ENCODE measurements at regions not wholly inside any gene's neighbourhood (a gene's known extent, or its start where the extent isn't known, plus 50 kb on each side); places are given as distances from the start of the nearest gene placed in this dataset.
"Not testable (repeated sequence)": the region's sequence is repeated elsewhere in the genome, so short reads cannot be mapped to it uniquely, and the experiment has no call there.

- no peak for DNase-seq (ENCODE audit: low spot score)
These were observed 123.5 kb downstream of the MAP3K7 start for GRCh38 chr6:90463359-90463758.

DNA sequence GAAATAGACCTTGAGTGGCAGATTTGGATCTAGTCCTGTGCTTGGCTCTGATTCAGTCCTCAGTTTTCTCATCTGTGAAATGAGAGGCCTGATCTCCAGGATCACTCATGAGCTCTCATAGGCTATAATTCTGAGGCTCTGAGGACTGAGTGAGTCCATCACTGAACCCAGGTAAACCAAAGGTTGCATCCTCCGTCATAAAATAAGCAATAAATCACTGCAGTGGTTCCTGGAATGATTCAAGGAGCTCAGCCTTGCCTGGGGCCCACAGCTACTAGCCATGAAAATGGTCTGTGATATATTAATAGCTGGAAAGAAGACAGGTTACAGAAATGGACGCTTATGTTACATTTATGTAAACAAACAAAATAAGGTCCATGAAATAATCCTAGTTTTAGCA is 124.8 kb downstream of the MAP3K7 start:
- DNase-seq (ENCODE audit: low spot score): no peak

DNA sequence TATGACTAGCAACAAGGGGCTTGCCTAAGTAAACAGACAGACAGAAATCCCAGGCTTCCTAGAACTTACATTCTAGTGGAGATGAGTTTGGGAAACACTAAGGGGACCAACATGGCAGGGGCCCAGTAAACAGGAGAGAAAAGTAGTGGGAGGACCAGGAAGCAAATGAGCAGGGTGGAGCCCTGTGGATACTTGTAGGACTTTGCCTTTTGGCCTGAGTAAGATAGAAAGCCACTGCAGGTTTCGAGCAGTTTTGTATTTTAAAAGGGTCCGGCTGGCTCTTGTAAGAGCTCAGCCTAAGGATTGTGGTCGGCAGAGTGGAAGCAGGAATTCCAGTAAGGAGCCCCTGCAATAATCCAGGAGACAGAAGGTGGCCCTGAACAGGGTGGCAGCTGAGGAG is 125.5 kb downstream of the MAP3K7 start:
- DNase-seq (ENCODE audit: low spot score): no peak

DNA sequence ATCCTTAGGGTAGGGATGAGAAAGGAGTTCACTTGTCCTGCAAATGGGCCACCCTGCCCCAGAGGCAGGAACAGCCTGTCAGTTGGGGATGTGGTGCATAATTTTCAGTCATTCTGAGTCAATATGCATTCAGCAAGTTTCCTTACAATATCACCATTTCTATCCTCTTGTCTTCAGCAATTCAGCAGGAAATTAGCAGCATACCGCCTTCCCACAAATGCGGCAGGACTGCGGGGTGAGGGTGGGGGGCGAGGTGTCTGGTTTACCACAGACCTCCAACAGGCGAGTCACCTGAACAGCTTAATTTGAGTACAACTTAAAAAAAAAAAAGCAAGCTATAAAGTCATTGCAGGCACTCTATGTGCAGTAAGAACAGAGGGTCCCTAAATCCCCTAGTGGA is 126.8 kb downstream of the MAP3K7 start:
- no peak for DNase-seq (ENCODE audit: low spot score)

DNA sequence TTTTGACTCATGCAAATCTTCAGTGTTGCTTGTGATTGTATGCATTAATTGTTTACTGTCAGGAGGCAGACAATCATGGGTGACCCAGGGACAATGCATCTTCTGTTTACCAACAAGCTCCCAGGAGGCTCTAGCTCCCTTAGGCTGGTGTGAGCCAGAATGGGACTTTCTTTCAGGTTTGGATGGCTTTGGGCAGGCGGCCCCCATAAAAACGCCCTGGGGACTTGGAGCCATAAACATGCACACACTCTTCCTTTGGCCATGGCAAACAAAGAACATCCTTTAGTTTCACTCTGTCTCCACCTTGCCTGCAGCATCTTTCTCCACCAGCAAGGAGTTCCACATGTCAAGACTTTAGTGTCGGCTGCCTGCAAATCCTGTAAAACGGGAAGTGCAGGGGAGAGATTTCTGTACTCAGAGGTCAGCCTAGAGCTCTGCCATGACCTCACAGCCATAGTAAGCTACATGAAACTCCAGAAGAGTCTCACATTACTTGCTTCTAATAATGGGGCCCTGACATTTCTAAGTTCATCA is 127.6 kb downstream of the MAP3K7 start:
- DNase-seq (ENCODE audit: low spot score): no peak

- no peak for DNase-seq (ENCODE audit: low spot score)
These were observed 128.3 kb downstream of the MAP3K7 start for GRCh38 chr6:90458353-90459224.

- DNase-seq (ENCODE audit: low spot score): no peak
These were observed 129.0 kb downstream of the MAP3K7 start for GRCh38 chr6:90457867-90458259.

GRCh38 chr6:90456997-90457866 is 129.6 kb downstream of the MAP3K7 start:
- DNase-seq (ENCODE audit: low spot score): not testable (repeated sequence)

GRCh38 chr6:90456001-90456400 is 130.9 kb downstream of the MAP3K7 start:
- DNase-seq (ENCODE audit: low spot score): no peak

DNA sequence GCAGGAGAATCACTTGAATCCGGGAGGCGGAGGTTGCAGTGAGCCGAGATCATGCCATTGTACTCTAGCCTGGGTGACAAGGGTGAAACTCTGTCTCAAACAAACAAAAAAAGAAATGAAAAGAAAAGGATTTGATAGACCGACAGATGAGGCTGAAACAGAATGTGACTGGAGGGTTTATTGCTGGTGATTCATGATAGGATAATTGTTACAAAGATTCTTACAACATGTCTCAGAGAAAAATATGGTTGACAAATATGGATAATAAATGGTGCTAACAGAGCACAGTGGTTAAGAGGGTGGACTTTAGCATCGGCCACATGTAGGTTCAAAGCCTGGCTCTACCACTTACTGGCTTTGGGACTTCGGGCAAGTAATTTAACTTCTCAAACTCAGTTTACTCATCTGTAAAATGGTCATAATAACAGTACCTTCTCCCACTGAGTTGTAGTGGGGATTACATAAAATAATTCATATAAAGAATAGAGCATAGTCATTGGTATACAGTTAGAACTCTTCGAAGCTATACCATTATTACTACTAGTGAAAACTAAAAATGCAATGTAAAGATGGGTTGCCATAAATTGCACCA is 131.9 kb downstream of the MAP3K7 start:
- no peak for DNase-seq (ENCODE audit: low spot score)

GRCh38 chr6:90450268-90450953 is 136.5 kb downstream of the MAP3K7 start:
- no peak for DNase-seq (ENCODE audit: low spot score)

DNA sequence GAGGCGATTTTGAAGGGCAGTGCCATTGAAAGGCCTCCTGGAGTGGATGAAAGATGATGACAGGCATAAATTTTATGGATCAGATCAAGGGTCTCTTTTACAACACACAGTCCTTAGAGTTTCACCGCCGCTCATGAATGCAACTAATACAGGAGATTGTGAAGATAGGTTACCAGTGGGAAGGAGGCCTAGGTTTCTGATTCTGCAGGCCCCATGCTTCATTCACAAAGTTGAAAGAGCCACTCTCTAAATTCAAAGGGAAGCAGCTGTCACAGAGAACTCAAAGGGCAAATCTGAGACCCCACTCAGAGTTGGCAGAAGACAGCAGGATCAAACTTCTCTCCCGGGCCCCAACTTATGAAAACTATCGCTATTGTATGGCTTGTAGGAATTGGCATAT is 137.6 kb downstream of the MAP3K7 start:
- no peak for DNase-seq (ENCODE audit: low spot score)

DNA sequence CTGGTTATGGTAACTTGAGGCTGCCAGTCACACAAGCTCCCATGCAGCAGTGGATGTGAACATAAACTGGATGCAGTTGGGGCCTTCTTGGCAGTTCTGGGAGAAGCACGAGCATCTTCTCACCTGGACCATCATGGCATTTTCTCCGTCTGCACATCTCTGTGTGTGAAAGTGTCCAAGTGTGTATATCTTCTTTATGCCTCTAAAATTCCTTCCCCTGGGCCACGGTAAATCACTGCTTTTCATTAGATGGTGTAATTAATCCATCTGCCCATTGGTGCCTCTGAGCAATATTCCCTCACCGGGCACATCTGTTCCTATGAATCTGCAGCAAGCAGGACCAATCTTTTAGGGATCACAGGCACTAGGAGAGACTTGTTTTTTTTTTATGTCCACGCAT is 138.0 kb downstream of the MAP3K7 start:
- no peak for DNase-seq (ENCODE audit: low spot score)

GRCh38 chr6:90446164-90446563 is 140.7 kb downstream of the MAP3K7 start:
- no peak for DNase-seq (ENCODE audit: low spot score)

GRCh38 chr6:90445533-90446108 is 141.3 kb downstream of the MAP3K7 start:
- no peak for DNase-seq (ENCODE audit: low spot score)

DNA sequence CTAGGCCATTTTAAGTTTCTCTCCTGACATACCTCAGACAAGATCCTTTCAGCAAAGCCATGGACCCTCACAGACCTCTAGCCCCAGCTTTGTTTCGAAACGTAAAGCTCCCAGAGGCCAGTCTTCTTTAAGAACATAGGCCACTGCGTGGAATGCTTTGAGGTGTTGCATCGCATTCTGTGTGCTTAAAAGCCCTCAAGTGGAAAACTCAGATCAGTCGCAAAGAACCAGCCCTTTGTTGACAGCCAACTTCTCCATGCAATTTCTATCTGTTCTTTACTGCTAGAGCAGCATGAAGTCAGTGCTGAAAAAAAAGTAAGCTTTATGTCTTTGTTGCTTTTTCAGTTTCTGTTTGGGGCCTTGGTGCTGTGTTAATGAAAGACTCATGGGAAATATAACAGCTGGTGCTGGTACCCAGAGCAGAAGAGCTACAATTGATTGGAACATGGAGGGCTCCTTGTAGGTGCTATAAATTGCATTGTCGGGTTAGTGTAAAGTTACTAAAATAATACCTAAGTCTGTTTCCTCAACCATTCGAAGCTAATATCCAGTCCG is 142.6 kb downstream of the MAP3K7 start:
- no peak for DNase-seq (ENCODE audit: low spot score)

- DNase-seq (ENCODE audit: low spot score): no peak
These were observed 144.5 kb downstream of the MAP3K7 start for GRCh38 chr6:90442366-90442765.

DNA sequence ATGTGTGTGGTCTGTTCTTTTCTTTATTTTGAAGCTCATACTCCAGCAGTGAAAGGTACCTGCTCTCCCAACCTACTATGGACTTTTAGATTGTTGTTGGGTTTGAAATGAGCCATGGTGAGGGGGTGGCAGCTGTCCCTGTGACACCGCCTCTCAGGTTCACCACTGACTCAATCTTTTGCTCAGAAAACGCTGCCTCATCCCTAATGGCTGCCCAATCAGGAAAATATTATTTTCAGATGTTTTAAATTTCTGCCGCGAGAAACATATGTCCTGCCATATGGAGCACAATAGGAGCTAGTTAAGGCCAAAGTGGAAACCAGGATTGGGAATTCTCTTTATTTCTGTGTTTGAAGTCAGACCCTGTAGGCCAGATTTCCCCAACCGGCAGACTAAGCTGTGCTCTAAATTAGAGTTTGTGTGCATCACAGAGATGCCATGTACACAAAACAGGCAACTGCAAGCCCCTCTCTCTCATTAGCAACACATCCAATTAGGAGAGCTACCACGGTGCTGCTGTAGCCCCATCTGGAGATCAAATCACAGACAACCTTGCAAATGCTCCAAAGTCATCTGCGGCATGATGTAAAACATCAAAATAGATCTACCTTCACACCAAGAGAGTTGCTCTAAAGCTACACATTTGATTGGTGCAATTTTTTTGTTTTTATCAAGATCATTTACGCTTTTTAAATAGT is 144.1 kb upstream of the BACH2 start:
- DNase-seq (ENCODE audit: low spot score): no peak

DNA sequence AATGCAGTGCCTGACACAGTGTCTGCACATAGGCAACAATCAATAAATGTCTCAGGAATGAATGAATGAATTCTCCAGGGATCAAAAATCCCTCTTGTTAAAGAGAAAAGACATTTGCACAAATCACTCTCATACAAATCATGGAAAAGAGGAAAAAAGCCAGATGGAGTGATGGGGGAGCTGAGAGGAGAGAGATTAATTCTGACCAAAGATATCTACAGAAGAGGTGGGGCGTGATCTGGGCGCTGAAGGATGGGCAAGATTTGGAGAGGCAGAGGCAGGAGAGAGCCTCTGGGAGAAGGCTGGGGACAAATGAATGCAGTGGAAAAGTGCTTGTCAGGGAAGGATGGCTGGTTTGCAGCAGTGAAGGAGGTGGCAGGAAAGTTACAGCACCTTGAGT is 142.9 kb upstream of the BACH2 start:
- no peak for DNase-seq (ENCODE audit: low spot score)

DNA sequence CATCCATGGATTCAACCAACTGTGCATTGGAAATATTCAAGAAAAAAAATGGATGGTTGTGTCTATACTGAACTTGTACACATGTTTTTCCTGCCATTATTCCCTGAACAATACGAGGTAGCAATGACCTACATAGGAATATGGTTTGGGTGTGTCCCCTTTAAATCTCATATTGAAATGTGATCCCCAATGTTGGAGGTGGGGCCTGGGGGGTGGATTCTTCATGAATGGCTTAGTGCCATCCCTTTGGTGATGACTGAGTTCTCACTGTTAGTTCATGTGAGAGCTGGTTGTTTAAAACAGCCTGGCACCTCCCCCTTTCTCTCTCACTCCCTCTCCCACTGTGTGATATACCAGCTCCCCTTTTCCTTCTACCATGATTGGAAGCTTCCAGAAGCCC is 139.8 kb upstream of the BACH2 start:
- DNase-seq (ENCODE audit: low spot score): no peak

Measured in D341Med (cell line).